NB4 (cell line): ENCODE measurements at regions not wholly inside any gene's neighbourhood (a gene's known extent, or its start where the extent isn't known, plus 50 kb on each side); places are given as distances from the start of the nearest gene placed in this dataset.

Experiments used
- CTCF ChIP-seq: IDR thresholded peaks from one replicate; pipeline ENCODE4 v1.5.1; 2012; ENCODE audit warnings: low read depth, low read length
- POLR2A ChIP-seq: IDR thresholded peaks from 2 replicates; pipeline ENCODE4 v1.6.1; 2011; ENCODE audit warnings: mild to moderate bottlenecking; ENCODE audit not compliant: insufficient read length; ENCODE audit errors: extremely low read depth

GRCh38 chr1:195709821-195710220 is 898.4 kb downstream of the KCNT2 start:
- TF ChIP-seq CTCF (no peak), POLR2A (no peak)
